G401.6 (cell line): ENCODE measurements at regions not wholly inside any gene's neighbourhood (a gene's known extent, or its start where the extent isn't known, plus 50 kb on each side); places are given as distances from the start of the nearest gene placed in this dataset.

Experiments
- FAIRE-seq: peaks from 2 replicates; lab custom pipeline; 2012; peaks lifted over from hg19 to GRCh38; lab: Jason Lieb, UNC

DNA sequence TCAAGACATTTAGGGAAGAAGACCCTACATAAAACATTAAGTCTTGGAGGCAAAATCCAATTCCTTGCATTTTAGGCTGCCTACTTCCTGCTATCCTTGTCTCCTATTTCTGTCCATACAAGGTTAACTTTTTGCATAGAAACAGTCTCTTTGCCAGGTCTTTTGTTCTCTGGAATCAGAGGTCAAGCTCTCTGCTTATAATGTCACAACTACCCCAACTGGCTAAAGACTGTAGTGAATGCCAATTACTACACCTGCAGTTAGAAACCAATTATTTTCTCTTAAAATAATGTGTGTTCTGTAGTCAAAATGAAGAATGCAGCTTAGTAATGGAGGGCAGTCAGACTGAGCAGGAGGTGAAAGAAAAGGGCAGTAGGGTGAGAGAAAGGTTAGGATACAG, 856.2 kb downstream of the TUSC7 start:
- no peak for FAIRE-seq

DNA sequence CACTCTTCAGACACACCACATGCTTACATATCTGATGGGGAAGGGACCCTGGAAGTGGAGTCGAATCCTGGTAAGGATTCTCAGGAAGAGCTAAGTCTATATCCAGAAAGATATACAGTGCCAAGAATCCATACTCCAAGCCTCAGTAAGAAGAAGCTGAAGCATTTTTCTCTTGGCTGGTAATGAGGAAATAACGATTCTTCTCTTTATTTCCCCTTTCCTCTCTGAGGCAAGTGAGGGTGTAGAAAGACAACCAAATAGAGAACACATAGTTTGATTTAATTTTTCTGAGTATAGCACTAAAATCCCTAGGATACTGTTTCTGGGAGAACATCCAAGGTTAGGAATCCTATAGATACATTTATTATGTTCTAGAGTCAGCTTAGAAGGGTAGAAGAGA, 857.3 kb downstream of the TUSC7 start:
- no peak for FAIRE-seq

DNA sequence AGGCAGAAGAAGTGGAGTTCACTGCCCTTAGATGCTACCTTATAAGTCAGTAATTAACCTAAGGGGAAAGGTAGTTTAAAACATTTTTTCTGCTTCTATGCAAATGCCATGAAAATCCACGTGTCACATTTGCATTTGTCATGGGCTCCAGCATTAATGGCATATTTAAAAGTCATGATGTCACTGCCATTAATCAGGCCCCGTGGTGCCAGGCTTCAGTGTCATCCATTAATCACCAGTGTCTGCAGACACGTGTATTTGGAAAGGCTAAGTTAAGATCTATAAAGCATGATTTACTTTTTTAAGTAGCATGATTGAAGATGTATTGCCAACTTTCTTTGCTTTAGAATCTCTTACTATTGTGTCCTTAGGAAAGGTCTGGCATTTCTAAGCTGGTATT, 857.8 kb downstream of the TUSC7 start:
- FAIRE-seq = no peak

DNA sequence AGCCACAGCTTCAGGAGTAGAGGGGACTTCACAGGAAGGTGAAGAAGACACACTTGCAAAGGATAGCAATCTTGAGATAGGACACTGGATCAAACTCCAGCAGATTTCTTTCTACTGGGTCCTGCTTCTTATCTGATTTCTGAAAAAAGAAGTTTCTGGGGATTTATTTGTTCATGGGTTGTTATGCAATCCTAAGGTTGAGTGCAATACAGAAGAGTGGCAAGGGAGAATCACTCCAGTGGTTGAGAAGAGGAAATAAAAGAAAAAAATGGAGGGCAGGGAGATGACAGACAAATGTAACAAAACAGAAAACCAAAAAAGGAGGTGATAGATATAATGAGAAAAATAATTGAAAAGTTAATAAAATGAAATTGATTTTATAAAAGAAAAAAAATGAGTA, 858.3 kb downstream of the TUSC7 start:
- no peak for FAIRE-seq

DNA sequence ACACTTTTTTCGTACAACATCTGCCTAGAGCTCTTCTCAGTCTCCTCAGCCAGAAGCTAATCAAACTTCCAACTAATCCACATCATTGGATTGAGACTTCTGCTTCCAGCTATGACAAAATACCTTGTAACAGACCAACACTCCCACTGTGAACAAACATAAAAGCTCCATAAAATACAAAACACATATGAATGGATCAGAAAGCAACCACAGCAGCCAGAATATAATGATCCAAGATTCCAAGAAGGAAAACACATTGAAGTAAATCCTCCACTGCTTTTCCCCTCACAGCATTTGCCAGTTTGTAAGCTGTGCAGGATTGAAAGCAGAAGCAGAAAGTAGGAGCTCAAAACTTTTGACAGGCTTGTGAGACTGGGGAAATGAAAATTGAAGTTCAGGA, 863.2 kb downstream of the TUSC7 start:
- FAIRE-seq = no peak

DNA sequence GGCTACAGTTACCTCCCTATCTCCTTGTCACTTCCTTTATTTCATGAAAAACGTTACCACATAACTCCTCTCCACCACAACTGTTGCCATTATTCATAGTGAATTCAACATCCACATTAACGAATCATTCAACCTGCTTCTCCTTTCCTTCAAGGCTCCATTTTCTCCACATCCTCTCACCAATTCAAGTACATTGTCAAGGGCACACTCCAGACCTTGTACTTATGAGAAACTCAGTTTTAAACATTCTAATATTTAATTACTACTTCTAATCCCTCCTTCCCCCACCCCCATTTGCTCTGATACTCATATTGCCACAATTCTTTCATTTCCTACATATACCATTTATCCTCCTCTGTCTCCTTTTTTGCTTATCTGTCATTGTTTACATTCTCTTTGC, 871.2 kb downstream of the TUSC7 start:
- FAIRE-seq = no peak

DNA sequence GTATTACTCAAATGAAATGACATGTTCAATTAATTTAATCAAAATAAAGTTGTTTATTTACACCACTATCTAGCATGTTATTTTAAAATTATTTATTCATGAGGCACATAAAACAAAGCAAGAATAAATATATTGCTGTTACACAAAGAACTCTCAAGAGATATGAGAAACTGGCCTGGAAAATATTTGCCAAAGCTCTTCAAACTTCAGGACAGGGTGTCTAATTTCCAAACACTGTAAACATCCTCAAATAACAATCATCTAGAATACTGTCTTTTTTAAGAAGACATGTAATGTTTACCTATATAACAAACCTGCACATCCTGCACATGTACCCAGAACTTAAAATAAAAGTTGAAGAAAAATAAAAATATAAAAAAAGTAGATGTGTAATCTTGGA, 876.6 kb downstream of the TUSC7 start:
- FAIRE-seq = no peak

DNA sequence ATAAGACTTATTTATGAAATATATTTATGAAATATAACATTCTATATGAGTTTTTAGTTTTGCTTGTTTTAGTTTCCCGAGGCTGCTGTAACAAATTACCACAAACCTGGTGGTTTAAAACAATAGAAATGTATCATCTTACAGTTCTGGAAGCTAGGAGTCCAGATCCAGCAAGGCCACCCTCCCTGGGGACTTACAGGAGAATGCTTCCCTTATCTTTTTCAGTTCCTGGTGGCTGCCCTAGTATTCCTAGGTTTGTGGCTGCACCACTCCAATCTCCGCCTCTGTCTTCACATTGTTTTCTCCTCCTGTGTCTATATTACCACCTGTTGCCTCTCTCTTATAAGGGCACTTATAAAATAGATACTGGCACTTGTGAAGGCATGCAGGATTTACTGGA, 877.8 kb downstream of the TUSC7 start:
- no peak for FAIRE-seq

DNA sequence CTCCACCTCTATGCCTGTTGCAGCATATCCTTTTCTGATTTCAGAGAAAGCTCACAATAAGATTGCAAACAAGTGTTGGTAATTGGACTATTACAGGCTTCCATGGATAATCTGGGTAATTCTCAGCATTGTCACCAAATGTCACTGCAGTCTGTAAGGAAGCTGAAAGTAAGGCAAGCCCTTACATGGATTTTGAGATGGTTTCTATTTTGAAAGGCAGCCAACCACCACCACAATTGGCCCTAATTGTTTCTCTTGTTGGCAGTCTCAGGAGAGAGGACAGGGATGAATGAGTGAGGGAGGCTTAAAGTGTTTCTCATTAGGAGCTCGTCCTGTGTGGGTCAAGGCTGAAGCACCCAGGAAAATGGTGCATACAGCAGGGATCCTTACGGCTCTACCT, 879.9 kb downstream of the TUSC7 start:
- no peak for FAIRE-seq

DNA sequence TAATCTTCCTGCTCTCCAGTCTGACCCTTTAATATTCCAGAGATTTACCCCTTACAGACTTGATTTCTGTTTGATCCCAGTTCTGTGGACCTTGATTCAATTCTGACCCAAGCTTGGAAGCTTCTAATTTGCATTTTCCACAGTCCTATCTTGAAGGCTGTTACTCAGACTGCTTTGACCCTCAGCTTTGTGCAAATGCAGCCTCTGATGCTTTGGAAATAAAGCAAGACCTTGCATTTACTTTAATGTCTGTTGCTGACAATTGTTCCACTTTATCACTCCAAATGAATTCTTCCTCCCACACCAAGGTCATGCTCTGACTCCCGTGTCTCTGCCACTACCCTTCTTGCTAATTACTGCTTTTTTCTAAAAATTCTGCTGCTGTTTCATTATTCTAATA, 886.0 kb downstream of the TUSC7 start:
- FAIRE-seq = no peak

DNA sequence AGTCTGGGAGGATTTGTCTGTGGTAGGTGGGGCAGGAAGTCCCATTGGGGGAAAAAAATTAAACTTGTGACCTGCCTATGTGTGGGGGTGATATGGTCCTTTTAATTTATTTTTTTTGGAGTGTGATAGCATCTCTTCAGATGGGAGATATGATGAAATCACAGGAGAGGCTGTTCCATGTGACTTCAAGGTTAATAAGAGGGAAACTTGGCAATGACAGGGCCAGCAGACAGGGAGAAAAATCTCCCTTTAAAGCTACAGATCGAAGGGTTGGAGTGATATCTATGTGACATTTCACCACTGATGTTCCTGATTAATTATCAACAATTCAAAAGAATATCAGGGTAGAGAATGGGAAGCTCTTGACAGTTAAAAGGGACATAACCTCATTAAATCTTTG, 886.9 kb downstream of the TUSC7 start:
- no peak for FAIRE-seq

DNA sequence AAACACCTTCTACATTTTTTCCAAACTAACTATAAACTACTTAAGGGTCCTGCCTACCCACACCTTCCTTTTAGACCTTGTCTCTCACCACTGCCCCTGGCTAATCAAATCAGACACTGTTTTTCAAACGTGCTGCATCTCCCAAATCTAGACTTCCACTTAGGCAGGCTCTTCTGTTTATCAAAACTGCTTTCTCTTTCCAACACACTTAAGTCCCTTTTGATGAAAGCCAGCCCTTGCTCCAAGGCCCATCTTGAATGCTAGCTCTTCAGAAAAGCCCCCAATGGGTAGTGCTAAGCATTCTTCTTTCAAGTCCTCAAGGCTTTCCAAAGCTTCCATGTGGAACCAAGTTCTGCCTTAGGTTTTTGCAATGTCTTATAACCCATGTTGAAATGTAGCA, 888.3 kb downstream of the TUSC7 start:
- no peak for FAIRE-seq

DNA sequence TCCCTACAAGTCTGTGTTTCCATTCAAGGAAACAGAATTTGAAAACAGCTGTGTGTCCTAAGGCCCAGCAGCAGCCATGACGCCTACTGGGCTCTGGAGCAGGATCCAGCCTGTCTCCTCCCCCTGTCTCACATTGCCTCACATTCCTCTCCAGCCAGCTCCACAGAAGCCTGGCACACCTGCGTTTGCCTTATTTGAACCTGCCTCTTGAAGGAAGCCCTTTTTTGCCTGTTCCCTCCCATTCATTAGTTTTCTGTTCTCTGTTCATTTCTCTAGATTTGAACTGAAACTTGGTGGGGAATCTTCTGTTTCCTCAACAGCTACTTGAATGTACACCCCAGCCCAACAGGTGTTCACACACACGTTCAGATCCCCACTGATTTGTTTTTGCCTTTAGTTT, 890.5 kb downstream of the TUSC7 start:
- no peak for FAIRE-seq

DNA sequence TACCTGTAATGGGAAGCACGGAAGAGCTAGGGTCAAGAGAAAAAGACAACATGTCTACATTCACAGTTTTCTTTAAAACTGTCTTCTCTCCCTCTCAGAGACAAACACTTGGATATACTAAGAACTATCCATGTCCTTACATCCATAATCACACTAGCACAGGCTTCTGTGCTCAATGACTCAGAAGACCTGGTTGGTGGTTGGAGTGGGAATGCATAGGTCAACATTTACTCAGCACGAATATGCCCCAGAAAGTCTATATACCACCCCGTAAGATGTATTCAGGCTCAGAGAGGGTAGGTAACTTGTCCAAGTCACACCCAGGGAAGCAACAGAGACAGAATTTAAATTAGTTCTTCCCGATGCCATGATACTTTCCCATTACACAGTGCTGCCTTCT, 891.1 kb downstream of the TUSC7 start:
- no peak for FAIRE-seq

DNA sequence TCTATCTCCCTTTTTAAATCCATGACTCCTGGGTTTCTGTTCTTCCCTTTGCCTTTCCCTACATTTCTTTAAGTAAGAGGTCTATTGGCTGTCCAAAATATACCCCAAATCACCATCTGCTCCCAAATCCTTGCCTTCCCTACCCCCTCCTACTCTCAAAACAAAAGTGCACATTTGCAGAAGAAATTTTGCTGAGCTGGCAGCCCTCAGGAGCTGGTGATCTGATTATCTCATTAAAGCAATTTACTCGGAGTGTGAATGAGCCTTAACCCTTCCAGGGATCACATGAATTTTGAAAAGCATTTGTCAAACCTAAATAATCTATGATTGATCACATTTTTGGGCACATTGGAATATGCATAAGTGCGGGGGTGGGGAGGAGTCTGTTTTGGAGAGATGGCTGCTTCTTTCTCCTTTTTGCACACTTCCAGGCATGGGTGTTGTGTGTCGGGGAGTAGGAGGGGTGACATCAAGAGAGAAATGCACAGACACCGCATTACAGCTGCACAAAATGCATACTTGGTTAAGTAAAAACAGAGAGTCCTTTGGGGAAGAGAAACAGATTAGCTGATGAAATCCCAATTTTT, 892.6 kb downstream of the TUSC7 start:
- FAIRE-seq = no peak

DNA sequence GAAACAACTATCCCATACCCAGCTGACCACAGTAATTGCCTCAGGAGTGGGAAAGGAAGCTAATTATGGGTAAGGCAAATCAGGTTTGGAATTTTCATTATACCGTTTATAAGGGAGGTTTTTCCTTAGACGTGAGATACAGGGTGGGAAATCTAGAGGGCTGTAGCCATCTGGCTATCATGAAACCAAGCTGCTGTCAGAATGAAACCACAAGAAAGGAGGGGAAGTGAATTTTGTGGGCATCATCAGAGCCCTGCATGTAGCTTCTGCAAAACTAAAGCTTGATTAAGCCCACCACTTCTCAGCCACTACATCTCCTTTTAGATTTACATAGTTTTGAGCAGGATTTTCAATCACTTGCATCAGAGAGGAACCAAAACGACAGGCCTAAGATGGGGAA, 893.5 kb downstream of the TUSC7 start:
- FAIRE-seq = no peak

DNA sequence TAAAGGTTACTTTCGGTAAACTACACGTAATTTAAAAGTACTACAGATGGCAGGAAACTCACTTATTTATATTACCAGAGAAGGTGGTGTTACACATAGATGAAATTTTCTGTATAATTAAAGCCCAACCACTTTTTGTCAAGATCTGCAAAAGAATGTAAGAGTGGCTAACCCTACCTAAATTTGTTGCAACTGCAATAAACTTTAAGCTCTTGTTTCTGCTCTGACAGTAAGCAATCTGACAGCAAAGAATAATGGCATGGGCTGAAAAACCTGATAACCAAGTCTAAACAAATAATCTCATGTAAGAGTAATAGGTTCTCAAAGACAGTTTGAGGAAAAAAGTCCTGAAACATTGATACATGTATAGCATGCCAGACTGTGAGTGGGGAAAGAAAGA, 897.3 kb downstream of the TUSC7 start:
- FAIRE-seq = no peak

DNA sequence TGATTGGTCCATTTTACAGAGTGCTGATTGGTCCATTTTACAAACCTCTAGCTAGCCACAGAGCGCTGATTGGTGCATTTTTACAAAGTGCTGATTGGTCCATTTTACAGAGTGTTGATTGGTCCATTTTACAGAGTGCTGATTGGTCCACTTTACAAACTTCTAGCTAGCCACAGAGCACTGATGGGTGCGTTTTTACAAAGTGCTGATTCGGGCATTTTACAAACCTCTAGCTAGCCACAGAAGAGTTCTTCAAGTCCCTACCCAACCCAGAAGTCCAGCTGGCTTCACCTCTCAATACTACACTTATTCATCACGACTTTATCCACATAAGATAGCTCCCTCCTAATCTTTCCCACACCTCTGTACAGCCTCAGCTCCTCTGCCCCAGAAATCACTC, 899.8 kb downstream of the TUSC7 start:
- no peak for FAIRE-seq

DNA sequence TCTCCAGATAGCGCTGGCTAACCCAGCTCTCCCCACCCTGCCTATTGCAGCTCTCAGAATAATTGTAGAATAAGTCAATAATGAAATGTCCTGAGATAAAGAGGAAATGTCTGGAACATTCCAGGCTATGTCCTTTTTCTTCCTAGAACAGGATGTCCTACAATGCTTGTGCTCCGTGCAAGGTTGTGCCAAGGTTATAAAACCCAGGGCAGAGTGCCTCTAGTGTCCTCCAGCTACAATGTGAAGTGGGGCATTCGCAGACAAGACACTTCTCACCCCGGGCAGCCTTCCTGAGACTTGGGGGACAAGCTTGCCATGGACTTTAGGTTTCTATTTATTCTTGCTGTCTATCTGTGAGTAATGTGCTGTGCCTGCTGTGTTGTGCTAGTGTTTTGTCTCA, 900.6 kb downstream of the TUSC7 start:
- FAIRE-seq = no peak

DNA sequence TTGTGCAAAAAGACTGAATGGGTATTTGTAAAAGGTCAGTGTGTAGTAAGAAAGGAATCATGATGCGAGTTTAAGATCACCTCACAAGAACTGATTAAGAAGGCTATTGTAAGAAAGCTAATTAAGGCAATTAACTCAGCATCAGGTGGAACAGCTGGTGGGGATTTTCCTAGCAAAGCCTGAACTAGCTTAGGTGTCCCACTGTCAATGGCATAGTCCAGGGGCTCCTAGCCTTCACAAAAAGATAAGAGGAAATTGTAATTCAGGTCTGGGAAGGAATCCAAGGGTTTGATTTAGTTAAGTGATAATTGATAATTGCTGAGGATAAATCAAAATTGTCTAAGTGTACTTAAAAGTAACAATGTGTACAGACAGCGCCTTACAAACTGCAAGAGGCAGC, 901.6 kb downstream of the TUSC7 start:
- FAIRE-seq = no peak

DNA sequence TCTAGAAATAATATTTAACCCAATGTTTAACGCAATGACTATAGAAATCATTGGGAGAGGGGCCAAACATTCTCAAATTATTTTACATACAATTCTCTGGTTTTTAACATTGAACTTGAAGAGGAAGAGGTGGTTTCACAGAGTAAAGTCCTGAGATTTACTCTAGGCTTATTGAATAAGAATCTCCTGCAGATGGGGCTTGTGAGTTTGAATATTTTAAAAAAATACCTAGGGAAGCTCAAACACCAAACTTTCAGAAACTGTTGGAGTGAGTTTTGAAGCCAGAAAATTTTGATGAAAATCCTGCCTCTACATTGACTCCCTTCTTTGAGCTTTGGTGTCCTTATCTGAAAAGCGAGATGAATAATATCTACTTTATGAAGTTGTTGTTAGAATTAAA, 906.6 kb downstream of the TUSC7 start:
- FAIRE-seq = no peak

DNA sequence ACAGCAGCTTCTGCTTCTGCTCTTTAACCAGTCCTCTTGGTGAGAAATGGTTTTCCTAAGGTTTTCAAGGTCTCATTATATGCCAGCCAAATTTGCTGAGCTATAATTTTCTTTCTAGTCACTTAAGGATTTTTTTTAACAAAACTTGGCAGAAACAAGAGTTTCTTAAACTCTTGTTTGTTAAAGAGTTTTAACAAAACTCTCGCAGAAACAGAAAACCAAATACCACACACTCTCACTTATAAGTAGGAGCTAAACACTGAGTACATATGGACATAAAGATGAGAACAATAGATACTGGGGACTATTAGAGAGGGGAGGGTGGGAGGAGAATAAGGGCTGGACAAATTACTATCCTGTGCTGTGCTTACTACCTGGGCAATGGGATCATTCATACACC, 908.3 kb downstream of the TUSC7 start:
- no peak for FAIRE-seq

DNA sequence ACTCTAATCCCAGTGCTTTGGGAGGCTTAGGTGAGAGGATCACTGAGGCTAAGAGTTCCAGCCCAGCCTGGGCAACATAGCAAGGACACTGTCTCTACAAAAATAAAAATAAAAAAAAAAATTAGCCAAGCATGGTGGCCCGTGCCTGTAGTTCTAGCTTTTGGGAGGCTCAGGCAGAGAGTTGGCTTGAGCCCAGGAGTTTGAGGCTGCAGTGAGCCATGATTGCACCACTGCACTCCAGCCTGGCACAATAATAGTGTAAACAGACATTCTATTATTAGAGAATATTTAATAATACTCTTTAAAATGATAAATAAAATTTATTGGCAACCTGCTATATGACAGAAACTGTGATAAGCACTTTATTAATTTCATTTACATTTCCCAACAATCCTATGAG, 908.9 kb downstream of the TUSC7 start:
- no peak for FAIRE-seq

DNA sequence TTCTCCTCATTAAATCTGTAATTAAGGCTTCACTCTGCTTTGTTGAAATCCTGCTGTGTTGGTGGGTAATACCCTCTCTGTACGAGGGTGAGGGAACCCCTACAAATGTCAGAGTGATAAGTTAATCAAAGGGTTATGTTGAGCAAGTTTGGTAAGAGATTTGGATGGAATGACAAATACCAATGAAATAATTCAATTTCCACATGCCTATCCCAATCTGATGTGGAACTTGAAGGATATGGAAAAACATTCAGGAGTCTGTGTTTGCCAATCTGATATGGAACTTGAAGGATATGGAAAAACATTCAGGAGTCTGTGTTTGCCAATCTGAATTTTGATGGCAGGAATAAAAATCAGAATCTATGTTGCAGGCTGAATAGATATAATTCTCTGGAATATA, 910.2 kb downstream of the TUSC7 start:
- FAIRE-seq = no peak

DNA sequence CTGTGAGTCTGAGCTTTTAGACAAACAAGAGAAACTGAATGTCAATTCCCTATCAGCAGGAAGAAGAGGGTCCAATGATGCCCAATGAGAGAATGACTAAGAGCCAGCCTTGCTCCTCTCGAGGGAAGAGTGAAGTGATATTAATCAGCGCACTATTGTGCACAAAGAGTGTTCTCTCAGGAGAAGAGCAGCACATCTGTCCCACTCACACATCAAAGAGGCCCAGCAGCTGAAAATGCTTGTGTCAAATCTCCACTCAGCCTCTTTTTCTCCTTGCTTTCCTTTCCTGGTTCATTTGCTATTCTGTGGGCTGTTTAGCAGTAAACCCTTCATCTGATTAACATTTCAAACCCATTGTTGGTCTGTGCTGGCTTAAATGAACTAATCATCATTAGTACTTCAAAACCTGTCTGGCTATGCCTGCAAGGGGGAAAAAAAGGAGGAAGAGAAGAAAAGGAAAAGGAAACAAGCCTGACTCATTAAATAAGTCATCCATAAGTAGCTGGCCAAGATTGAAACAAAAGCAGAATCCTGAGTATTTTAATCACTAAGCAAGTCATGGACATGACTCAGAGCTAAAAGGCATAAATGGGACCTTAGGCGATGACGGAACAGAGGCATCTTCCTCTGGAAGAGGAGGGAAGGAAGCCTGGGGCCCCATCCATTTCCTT, 912.7 kb downstream of the TUSC7 start:
- no peak for FAIRE-seq
